ENCODE measurements at regions not wholly inside any gene's neighbourhood (a gene's known extent, or its start where the extent isn't known, plus 50 kb on each side); places are given as distances from the start of the nearest gene placed in this dataset.

DNA sequence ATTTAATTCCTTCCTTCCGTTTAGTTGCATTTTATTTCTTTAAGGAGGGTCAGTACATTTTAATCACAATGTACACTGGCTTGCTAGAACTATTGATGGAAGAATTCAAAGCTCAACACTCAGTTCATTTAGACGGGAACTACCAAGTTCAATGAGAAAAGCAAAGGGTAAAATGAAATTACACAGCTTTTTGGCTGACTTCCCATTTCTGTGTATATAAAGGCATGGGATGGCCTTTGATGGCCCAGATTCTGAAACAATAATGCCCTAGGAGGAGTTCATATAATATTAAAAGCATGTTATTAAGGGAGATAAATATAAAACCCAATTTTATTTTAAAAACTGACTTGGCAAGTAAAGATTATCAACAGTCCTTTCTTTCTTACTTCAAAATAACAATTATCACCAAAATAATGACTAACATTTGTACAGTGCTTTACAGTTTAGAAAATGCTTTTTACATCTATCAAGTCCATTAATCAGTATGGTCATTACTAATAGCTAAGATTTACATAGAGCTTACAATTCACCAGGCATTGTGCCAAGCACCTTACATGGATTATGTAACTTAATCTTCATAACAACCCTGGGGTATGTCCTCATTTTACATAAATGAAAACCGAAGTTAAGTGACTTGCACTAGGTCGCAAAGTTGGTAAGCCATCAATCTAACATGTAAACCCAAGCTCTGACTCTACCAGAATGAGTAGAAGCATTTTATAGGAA, 402.4 kb downstream of the OMA1 start:
- DNase-seq, result no peak

DNA sequence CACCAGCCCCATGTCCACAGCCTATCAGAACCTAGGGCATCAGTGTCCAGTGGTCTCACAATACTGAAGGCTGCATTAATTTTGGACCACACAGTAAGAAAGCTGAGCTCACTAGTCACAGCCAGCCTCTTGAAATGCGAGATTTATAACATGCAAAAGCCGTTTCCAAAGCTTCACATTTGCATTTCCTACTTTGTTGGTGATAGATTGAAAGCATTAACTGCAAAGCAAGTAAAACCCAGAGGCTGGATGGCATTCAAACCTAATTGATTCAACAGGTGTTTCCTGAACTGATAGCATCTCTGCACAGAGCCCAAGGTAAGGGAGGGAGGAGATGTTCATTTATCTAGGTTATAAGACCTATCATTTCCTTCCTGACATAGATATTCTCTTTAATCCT, 410.1 kb downstream of the OMA1 start:
- DNase-seq, result no peak

DNA sequence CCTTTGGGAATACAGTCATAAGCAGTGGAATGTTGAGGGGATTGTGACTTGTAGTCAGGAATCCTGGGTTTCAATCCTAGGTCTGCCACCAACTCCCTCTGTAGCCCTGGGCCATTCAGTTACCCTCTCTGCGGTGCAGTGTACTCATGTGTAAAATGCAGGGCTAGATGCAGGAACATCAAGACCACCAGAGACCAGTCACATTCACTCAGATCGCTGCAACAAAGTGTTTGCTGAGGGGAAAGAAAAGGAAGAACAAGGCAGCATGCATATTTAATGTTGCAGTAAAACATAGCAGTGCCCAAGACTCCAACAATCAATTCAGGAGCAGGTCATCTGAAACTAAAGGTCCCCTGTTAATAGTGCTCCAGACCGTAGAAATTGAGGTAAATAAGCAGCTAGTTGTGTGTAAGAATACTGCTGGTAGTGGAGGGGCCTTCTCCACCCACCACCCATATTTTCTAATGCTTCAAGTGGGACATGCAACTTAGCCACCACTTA, 410.7 kb downstream of the OMA1 start:
- no peak for DNase-seq

DNA sequence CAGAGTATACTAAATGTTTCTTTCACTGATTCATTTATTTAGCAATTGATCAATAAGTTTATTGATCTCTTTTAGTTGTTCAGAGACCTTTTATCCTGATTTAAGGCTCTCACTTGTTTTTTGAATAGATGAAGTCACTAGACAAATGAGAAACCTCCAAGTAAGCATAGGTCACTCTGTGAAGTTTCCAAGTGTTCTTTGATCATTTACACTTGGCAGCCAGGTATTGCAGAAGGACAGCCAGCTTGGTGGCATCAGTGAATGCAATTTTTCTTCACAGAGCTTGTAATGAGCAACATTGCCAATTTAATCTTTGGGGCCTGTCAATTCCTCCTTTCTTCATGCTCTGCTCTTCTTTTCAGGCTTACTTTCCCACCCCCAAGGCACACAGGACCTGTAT, 413.0 kb downstream of the OMA1 start:
- no peak for DNase-seq

DNA sequence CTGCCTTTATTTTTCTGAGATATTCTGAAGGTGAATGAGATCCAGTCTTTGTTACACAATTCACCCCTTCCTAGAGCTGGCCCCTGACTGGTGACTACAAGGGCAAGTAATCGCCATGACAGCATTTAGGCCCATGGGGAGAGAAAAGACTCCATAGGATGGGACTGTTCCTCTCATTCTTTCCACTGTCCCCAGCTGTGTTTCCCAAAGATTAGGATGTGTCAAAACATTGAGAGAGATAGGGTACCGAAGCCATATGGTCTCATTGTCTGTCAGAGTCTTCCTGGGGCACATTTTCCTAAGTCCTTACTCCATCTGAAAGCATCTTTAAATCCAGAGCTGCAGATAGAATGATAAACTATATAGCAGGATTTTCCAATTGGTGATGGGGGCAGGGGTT, 423.5 kb downstream of the OMA1 start:
- DNase-seq, result no peak

DNA sequence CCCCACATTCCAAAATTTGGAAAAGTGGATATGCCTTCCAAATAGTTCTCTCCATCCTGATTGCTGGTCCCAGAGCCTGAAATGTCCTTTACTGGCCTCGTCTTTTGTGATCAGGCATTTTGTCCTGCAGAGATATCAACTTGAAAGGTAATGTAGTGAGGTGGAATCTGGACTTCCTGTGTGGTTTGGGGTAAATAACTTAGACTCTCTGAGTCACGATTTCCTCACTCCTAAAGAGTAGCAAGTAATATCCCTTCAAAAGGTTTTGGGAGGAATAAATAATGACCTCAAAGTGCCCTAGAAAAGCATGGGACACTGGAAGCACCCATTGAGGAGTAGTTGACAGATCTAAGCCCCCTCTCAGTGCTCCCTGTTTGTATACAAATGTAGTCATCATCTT, 426.6 kb downstream of the OMA1 start:
- no peak for DNase-seq

DNA sequence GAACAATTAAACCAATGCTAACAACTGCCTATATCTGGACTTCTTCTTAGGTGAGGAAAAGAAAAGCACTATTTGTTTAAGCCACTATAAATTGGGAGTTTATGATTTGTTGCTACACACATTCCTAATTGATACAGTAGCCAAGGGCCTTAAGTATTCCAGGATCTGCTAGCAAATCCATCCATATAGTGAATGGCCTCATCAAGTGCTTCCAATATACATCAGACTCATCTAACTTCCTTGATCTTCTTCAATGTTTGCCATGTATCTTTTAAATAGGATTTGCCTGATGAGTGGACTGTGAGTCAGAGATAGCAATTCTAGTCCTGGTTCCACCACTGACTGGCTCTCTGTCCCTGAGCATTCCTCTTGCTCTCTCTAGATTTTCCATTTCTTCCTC, 430.2 kb downstream of the OMA1 start:
- DNase-seq, result no peak

DNA sequence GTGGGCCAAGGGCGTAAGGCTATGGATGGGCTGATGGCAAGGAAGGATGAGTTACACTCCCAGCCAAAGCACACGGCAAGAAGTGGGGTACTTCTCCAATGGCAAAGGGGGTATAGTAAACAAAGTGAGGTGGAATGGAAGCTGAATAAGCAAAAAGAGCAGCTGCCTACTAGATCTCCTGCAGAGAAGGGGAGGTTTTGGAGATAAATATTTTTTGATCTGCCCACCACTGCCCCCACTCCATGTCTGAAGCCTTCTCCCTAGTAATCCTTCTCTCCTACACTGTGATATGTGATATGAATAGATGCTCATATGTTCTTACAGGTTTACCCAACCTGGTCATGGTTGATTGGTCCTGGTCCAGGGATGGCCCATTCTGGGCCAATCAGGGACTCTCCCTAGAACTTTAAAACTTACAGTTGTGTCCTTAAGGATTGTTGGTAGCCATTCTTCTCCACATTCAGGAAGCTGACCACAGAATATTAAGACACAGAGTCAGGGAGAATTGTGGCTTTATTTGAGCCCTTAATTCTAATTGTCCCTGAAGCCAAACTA, 436.8 kb downstream of the OMA1 start:
- DNase-seq, result no peak

DNA sequence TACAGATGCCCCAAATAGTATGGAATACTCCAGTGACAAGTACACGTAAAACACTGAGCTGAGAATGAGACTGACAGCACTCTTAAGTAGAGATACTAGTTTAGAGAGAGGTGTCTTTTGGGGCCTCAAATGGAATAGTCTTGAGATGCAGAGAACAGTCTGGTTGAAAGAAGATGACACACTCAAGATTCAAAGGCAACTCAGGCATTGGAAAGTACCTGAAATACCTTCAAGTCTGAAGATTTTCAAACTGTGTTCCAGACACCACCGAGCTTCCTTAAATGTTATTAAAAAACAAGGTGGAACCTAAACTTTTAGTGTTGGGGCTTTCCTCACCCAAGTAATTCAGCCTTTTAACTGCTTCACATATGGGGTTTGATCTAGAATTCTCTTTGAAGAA, 437.7 kb downstream of the OMA1 start:
- no peak for DNase-seq

DNA sequence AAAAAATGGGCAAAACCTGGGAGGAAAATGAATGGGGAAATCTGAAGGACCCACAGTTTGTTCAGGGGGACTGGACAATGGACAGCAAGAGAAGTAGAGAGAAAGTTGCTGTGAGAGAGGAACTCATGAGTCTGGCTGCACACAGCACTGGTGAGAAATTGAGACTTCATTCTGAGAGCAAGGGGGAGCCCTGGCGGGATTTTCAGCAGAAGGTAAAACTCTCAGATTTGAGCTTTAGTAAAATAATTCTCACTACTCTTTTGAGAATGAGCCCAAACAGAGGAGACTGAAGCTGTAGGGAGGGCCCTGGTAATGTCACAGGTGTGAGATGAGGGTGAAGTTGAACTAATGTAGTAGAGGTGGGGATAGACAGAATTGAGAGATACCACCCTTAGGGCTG, 438.6 kb downstream of the OMA1 start:
- no peak for DNase-seq

DNA sequence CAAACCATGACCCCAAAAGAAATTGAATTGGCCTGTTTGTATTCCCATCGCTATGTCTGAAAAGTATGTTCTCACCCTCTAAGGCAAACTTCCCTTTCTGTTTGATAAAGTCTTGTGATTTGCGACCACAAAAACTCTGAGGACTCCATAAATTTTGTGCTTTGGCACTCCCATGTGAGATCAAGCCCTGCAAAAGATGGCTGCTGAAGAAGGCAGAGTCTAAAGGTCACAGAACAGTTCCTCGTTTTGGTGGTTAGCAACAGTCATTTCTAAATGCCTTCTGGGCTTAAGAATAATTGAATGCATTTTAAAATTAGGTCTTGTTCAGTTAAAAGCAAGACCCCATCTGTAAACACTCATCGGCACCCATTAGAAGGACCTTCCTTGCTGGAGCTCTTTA, 441.6 kb downstream of the OMA1 start:
- DNase-seq, result no peak

DNA sequence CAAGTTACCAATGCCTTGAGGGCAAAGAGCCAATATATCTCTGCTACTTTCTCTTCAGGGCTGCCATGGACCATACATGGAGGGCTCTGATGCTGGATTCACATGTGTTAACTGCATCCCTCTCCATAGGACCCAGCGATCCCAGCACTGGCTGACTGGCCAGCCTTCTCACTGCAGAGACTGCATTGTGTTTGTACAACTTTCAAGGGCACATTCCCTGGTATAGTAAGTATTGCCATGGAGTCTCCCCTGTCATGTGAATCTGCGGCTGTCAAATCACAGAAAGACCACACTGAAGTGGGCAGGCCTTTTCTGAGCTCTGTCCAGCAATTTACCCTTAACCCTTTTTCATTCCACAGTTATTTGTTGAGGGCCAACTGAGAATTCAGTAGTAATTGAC, 449.8 kb downstream of the OMA1 start:
- no peak for DNase-seq

DNA sequence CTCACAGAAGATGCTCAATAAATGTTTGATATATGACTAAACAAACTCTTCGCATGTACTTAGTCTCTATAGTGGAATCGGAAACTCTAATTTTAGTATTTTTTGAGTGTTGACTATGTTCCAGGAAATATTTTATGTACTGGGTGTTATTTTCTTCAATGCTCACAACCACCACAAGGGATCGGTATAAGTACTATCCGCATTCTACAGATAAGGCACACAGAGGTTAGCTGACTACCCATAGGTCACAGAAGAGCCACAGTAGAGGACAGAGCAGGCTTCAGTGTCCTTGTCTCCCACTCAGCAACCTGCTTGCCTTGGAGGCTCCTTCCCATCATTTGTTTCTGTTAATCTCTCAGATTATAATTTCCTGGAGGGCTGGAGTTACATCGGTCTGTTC, 451.3 kb downstream of the OMA1 start:
- no peak for DNase-seq

DNA sequence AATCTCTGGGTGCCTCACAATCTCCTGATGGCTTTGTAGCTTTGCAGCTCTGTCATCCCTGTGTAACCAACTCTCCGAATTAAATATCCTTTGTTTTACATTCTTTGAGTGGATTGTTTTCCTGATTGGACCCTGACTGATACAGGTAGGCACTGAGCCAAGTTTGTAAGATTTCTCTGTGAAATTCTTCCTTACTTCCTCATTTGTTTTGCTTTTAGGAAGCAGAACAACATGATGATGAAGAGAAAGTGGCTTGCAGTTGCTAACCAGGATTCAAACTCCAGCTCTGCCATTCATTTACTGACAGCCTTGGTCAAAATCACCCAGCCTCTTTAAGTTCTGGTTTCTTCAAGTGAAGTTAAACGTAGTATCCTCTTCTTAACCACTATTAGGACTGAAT, 452.3 kb downstream of the OMA1 start:
- DNase-seq, result no peak

DNA sequence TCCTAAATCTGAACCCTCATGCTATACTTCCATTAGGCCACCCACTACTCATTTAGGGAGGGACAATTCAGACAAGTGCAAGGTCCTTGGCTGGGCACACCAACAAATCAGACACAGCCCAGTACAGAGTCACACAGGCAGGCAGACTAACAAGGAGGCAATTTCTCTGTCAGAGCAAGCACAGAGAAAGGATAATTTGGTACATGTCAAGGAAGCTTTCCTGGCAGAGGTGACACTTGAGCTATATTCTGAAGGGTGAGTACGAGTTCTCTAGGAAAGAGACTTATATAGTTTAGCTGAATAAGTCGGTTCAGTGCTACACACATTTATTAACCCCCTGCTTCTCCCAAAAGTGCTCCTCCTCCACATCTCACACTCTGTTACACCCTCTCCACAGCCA, 455.9 kb downstream of the OMA1 start:
- no peak for DNase-seq

DNA sequence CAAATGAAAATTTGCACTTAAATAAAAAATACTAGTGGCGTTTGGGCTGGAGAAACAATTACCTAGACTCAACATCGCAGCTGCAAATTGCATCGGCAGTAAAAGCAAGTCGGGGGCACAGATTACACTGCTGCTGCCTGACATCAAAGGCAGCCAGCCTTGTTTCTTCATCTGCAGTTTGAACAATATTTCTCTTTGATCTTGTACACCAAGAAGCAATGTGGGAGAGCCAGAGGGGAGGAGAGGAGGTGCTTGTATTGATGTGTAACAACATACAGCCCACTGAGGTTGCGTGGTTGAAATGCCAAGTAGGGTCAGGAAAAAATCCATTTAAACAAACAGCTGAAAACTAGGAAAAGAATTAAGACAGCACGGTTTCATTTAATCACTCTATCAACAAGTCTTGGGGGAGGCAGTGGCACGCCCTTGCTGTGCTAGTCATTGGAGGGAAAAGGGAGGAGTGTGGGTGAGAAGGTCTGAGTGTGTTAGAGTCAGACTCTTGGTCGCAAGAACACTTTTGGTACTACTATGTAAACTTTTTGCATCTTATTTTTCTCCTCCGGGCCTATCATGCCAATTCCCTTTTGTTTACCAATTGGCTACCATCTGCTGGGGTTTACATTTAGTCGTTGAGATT, 456.5 kb downstream of the OMA1 start:
- DNase-seq, result peak; percentile 2 to 5

DNA sequence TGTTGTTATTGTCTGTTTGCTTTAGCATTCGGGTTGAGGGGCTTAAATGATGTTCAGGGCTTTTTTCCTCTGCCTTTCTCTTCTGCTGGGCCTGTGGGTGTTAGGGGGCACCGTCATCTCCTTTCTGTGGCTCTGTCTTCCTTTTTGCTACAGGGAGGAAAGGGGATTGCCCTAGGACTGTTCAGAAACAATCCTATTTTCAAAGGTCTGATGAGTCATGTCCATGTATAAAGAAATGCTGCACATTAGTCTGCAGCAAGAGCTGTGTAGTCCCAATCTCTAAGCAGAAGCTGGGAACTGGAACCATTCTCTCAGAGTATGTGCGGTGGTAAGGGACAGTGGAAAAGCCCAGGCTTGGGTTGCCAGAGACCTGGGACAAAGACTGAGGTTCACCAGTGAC, 462.3 kb downstream of the OMA1 start:
- DNase-seq, result no peak

DNA sequence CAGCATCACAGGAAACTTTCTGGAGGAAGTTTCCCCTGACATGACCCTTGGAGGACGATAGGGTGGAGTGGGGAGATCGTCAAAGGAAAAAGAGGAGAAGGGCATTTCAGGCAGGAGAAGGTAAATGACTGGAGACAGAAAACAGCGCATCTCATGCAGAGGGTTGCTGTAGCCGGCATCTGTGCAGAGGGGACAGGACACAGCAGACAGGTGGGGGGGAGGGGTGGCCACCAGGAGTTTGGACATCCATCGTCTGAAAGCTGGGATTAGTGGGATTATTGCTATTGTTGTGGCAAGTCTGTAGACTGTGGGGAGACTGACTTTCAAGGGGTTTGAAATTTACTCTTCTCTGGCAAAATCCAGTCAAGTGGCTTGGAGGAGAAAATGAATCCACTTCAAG, 463.9 kb downstream of the OMA1 start:
- DNase-seq, result no peak

DNA sequence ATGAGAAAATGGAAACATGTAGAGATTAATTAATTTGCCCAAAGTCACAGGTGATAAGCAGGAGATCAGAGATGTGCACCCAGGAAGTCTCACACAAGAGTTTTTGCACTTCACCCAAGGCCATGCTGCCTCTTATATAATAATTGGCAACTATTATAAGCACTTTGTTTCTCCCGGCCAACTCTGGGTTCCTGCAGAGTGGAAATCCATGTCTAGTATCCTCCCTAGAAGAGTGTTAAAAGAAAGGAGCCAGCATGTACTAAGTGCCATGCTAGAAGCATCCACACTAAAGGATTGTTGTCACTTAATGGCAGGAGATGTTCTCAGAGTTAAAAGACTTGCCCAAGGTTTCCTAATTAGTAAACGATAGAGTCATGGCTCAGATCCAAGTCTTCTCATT, 470.3 kb downstream of the OMA1 start:
- no peak for DNase-seq

DNA sequence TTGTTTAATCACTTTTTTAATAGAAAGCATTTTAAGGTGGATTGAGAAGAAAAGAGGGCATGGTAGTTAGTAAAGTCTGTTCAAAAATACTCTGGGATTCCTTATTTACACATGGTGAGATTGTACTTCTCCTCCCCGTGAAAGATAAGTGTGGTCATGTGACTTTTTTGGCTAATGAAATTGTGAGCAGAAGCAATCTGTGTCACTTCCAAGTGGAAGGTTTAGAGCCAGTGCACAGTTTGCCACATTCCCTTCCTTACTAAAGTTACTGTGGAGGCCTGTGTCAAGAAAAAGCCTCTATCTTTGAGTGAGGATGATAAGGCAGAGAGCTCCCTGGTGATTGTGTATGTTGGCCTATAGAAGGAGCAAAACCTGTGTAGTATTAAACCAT, 471.3 kb downstream of the OMA1 start:
- DNase-seq, result no peak

DNA sequence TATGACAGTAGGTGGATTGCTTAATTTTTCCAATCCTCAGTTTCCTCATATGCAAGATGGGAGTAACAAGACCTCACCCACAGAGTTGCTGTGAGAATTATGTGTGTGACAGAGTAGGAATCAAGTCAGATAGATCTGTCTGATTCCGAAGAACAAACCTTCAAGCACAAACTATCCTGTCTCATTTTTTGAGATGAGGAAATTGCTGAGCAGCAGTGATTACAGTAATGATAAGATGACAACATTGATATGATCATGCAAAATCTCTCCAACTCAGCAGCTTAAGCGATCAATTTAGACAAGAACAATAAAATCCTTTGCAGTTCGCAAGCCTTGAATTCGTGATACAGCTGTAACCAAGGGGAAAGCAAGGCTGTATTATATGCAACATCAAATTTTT, 474.1 kb downstream of the OMA1 start:
- DNase-seq, result no peak

DNA sequence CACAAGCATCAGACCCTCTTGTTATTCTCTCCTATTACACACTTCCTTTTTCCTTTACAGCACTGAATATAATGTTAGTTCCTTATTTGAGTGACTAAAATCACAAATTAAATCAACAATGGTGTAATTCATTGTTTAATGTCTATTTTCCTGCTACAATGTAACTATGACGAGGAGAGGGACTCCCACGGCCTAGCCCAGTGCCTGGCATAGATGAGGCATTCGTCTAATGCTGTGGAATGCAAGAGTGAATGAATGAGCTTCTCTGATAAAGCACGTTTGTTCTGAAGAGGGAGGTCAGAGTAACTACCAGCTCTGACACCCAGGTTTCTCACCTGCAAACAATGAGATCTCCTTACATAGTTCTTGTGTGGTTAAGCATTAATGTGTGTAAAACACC, 479.4 kb downstream of the OMA1 start:
- no peak for DNase-seq

DNA sequence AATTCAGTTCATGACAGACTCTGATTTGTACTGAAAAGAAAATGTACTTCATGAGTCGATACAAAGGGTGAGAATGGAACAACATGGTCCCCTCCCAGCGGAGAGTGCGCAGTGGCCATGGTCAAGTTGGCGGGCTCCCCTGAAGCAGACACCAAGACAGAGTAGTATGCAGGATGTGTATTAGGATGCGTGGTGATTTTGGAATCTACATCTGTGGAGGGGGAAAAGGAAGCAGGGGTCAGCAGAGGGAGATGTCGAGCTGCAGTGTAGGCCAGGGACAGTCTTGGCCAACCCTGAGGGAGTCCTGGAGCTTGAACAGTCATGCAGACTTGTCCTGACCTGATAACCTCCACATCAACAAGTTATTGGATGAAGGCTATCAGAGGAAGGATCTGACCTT, 481.0 kb downstream of the OMA1 start:
- DNase-seq, result no peak

DNA sequence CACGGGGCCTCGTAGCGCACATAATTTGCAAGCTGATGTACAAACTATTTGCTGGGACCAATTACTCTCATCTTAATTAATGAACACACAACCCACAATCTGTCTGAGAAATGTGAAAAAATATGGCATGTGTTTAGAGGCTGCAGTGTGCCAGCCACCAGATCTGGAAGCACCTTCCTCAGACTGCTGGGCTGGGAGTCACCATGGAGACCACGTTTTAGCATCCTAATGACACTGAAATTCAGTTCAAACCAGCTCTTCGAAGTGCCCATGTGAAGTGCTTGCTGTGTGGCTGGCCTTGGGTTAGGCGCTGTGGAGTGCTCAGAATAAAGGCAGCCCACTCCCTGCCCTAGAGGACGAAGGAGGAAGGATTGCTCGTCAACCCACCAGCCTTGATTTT, 482.4 kb downstream of the OMA1 start:
- no peak for DNase-seq
